B cell (primary cell): ENCODE measurements at regions not wholly inside any gene's neighbourhood (a gene's known extent, or its start where the extent isn't known, plus 50 kb on each side); places are given as distances from the start of the nearest gene placed in this dataset.

Source experiments
- ATAC-seq: fragments of 200-7000 bp; cut with Tn5 transposase; one replicate; pipeline ENCODE4 v1.10.0; 2021; ENCODE audit warnings: low read depth, mild to moderate bottlenecking, moderate number of reproducible peaks, moderate library complexity
- CTCF ChIA-PET: fragments of 350-600 bp; sonication (Branson Sonifier 250); formaldehyde crosslinking; loops from one replicate; lab custom pipeline; 2021; ENCODE audit warnings: antibody characterized with exemption, inconsistent platforms; lab: Charles Lee
- POLR2A ChIA-PET: fragments of 350-600 bp; sonication (Branson Sonifier 250); formaldehyde crosslinking; loops from one replicate; lab custom pipeline; 2021; ENCODE audit warnings: antibody characterized with exemption; lab: Charles Lee
- DNase-seq: peaks from one replicate; pipeline ENCODE4 v3.0.0; 2013
- H2AFZ ChIP-seq: 2 replicates; pipeline ENCODE4 v1.6.1; 2012; ENCODE audit warnings: mild to moderate bottlenecking, low read depth, low read length; ENCODE audit not compliant: insufficient read depth, poor library complexity, severe bottlenecking
- H3K27ac ChIP-seq, 2 donors: 1 replicate in 1 of 2; 2 replicates in 1 of 2; pipeline ENCODE4 v1.5.1; 2012 to 2013; ENCODE audit warnings: low read length in 2 of 2, mild to moderate bottlenecking in 2 of 2, moderate library complexity in 1 of 2
- H3K27me3 ChIP-seq, 4 experiments: fragments of 200-600 bp in 1 of 4; sonication (generic) in 1 of 4; replicated peaks in 1 of 4; 1 replicate in 2 of 4; 2 replicates in 2 of 4; pipeline versions ENCODE4 v1.6.1 to v1.7.0; 2013 to 2016; ENCODE audit warnings: low read length in 3 of 4, mild to moderate bottlenecking in 2 of 4, mixed read lengths in 1 of 4, moderate library complexity in 1 of 4; ENCODE audit not compliant: insufficient read depth in 4 of 4, control insufficient read depth in 3 of 4; ENCODE audit errors: control extremely low read depth in 1 of 4
- H3K36me3 ChIP-seq, 2 experiments: replicated peaks in 1 of 2; 1 replicate in 1 of 2; 2 replicates in 1 of 2; pipeline versions ENCODE4 v1.6.1 to v1.7.1; 2013; ENCODE audit warnings: low read length in 1 of 2; ENCODE audit not compliant: insufficient read depth in 2 of 2, control insufficient read depth in 1 of 2; ENCODE audit errors: control extremely low read depth in 1 of 2, extremely low read depth in 1 of 2
- H3K4me1 ChIP-seq, 2 donors: fragments of 200-600 bp in 1 of 2; sonication (generic) in 1 of 2; 1 replicate in 1 of 2; 2 replicates in 1 of 2; pipeline versions ENCODE4 v1.5.1 to v1.6.1; 2013 to 2017; ENCODE audit warnings: low read length in 2 of 2; ENCODE audit not compliant: control insufficient read depth in 2 of 2, insufficient read depth in 2 of 2
- H3K4me2 ChIP-seq: replicated peaks from 2 replicates; pipeline ENCODE3; 2012; ENCODE audit warnings: mild to moderate bottlenecking, low read depth, low read length; ENCODE audit not compliant: poor library complexity, severe bottlenecking
- H3K4me3 ChIP-seq, 5 experiments: fragments of 200-600 bp in 1 of 5; sonication (generic) in 1 of 5; 1 replicate in 3 of 5; 2 replicates in 2 of 5; pipeline versions ENCODE4 v1.5.1 to v1.7.0; 2011 to 2016; ENCODE audit warnings: low read length in 4 of 5, mild to moderate bottlenecking in 4 of 5, low read depth in 2 of 5, control low read depth in 1 of 5, moderate library complexity in 1 of 5; ENCODE audit not compliant: insufficient read depth in 1 of 5; ENCODE audit errors: control extremely low read depth in 1 of 5, extremely low read depth in 1 of 5
- H3K79me2 ChIP-seq: fragments of 200-600 bp; sonication (generic); one replicate; pipeline ENCODE4 v1.6.0; 2016; ENCODE audit warnings: low read length; ENCODE audit not compliant: control insufficient read depth, insufficient read depth
- H3K9ac ChIP-seq: fragments of 200-600 bp; sonication (generic); 2 replicates; pipeline ENCODE4 v1.6.1; 2017; ENCODE audit warnings: mild to moderate bottlenecking, low read length, moderate library complexity
- H3K9me3 ChIP-seq, 3 donors: one replicate each; pipeline versions ENCODE4 v1.6.1 to v1.7.1; 2013; ENCODE audit warnings: low read length in 2 of 3; ENCODE audit not compliant: control insufficient read depth in 2 of 3, insufficient read depth in 1 of 3; ENCODE audit errors: control extremely low read depth in 1 of 3
- H4K20me1 ChIP-seq: 2 replicates; pipeline ENCODE4 v1.6.0; 2012; ENCODE audit warnings: mild to moderate bottlenecking, low read length; ENCODE audit not compliant: insufficient read depth, control insufficient read depth, poor library complexity, severe bottlenecking
- H3K27ac Mint-ChIP-seq: one replicate; pipeline ENCODE4 v1.8.0; 2021; ENCODE audit warnings: mixed read lengths
- H3K27me3 Mint-ChIP-seq: one replicate; pipeline ENCODE4 v1.8.0; 2021; ENCODE audit warnings: mixed read lengths
- H3K4me1 Mint-ChIP-seq: one replicate; pipeline ENCODE4 v1.8.0; 2021; ENCODE audit warnings: mixed read lengths
- H3K4me3 Mint-ChIP-seq: one replicate; pipeline ENCODE4 v1.8.0; 2021; ENCODE audit warnings: mixed read lengths
- H3K9me3 Mint-ChIP-seq: one replicate; pipeline ENCODE4 v1.8.0; 2022; ENCODE audit warnings: mixed read lengths; ENCODE audit not compliant: insufficient read depth
- EZH2 ChIP-seq: IDR thresholded peaks from 2 replicates; pipeline ENCODE4 v1.6.1; 2012; ENCODE audit warnings: borderline replicate concordance, low read depth, mild to moderate bottlenecking, moderate library complexity, low read length; ENCODE audit not compliant: insufficient read depth, poor library complexity, severe bottlenecking
- WGBS: methylation state at CpG from one replicate; pipeline ENCODE4 v1.1.5; 2013; ENCODE audit warnings: missing lambda C conversion rate; ENCODE audit not compliant: insufficient coverage; 5-methylcytosine and 5-hydroxymethylcytosine counted together
- intact Hi-C: fragments of 100-400 bp; cut with micrococcal nuclease; formaldehyde crosslinking; loops from one replicate; pipeline ENCODE4 v1.10.0; 2022
- TF ChIP-seq, protein P1 (sequence below): fragments of 200-600 bp; IDR thresholded peaks from one replicate; pipeline ENCODE4 v1.8.0; 2022; ENCODE audit warnings: antibody characterized with exemption, mild to moderate bottlenecking

DNA sequence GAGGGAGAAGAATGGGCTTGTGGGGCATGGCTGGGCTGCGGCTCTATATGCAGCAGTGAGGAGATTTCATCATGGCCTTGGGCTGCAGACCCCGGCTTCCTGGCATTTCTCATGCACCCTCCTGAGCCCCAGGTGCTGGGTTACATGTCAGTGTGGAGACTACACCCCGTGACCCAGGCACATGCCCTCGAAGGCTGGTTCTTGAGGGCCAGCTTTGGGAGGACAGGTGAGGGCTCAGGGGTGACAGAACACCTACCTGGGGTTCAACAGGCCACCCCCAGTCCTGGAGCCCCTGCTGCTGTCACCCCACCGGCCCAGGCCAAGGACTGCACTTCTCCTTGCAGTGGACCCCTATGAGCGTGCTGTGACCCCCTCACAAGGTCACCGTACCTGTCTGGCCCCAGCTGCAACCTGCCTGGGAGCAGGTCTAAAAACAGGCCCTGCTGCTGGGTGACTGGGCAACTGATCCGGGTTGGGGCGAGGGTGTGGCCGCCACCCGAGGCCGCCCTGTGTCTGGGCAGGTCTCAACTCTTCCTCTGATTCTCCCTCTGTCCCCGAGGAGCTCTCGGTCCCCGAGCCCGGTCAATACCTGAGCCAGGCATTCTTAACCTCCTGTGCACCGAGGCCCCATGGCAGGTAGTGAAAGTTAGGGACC lies 94.8 kb upstream of the OTOS start:
- Histone ChIP-seq H3K36me3 (no peaks in the 10 kb centered on the region), H3K4me3 (no peak overlapping the region), H3K27ac (no peak overlapping the region), H3K4me2 (no peak overlapping the region), H3K9me3 (peaks cover 0 to 19% (median 0%) of the 10 kb centered on the region in 3 donors), H3K27me3 (peaks cover 0 to 7% (median 0%) of the 10 kb centered on the region in 4 experiments), H2AFZ (no peak overlapping the region), H3K9ac (no peak overlapping the region), H3K4me1 (peaks cover 4 to 14% of the 10 kb centered on the region in 2 donors), H4K20me1 (no peaks in the 10 kb centered on the region), H3K79me2 (no peaks in the 10 kb centered on the region)
- Mint-ChIP-seq H3K27ac (no peak overlapping the region), H3K4me1 (peaks cover 3% of the 10 kb centered on the region), H3K4me3 (no peak overlapping the region), H3K27me3 (peaks cover 12% of the 10 kb centered on the region), H3K9me3 (no peaks in the 10 kb centered on the region)
- TF ChIP-seq EZH2: no peak
- TF ChIP-seq, protein P1, sequence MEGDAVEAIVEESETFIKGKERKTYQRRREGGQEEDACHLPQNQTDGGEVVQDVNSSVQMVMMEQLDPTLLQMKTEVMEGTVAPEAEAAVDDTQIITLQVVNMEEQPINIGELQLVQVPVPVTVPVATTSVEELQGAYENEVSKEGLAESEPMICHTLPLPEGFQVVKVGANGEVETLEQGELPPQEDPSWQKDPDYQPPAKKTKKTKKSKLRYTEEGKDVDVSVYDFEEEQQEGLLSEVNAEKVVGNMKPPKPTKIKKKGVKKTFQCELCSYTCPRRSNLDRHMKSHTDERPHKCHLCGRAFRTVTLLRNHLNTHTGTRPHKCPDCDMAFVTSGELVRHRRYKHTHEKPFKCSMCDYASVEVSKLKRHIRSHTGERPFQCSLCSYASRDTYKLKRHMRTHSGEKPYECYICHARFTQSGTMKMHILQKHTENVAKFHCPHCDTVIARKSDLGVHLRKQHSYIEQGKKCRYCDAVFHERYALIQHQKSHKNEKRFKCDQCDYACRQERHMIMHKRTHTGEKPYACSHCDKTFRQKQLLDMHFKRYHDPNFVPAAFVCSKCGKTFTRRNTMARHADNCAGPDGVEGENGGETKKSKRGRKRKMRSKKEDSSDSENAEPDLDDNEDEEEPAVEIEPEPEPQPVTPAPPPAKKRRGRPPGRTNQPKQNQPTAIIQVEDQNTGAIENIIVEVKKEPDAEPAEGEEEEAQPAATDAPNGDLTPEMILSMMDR: no peak
- WGBS: 93% methylated on average over 15 of the region's 17 CpGs
- CTCF ChIA-PET: no interaction called here
- ATAC-seq (no peak), DNase-seq (no peak)
- POLR2A ChIA-PET: no interaction called here
- intact Hi-C loops: no loop called here

DNA sequence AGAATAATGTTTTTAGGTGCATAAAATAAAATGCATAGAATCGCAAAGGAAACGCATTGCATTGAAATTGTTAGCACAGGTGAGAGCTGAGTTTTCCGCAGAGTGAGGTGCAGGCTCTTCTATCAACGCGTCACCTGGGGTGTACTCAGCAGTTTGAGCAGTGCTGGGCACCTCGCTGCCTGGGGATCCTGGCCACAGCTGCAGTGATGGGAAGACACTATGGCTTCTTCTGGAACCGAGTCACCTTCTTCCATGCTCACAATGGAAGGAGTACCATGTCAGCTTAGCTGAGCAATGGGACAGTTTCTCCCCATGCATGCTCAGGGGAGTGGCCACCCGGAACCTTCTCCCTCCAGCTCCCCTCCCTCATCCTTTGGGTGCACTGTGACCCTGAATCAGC lies 95.4 kb upstream of the OTOS start:
- 92% methylated on average over 8 of the region's 8 CpGs for WGBS
- DNase-seq (no peak), ATAC-seq (no peak)
- ChIA-PET CTCF (no interaction called here), POLR2A (no interaction called here)
- no peaks in the 10 kb centered on the region for H4K20me1 ChIP-seq
- no peak overlapping the region for H3K4me3 ChIP-seq
- intact Hi-C loops: no loop called here
- H3K27ac ChIP-seq: no peak overlapping the region
- Mint-ChIP-seq H3K27ac (no peak overlapping the region), H3K9me3 (no peaks in the 10 kb centered on the region), H3K4me3 (no peak overlapping the region), H3K27me3 (peaks cover 12% of the 10 kb centered on the region), H3K4me1 (peaks cover 1% of the 10 kb centered on the region)
- no peaks in the 10 kb centered on the region for H3K36me3 ChIP-seq
- no peak overlapping the region for H3K9ac ChIP-seq
- H3K9me3 ChIP-seq: peaks cover 0 to 14% (median 0%) of the 10 kb centered on the region in 3 donors
- H3K79me2 ChIP-seq: no peaks in the 10 kb centered on the region
- peaks cover 0 to 7% (median 0%) of the 10 kb centered on the region in 4 experiments for H3K27me3 ChIP-seq
- TF ChIP-seq, protein P1: no peak
- no peak for TF ChIP-seq EZH2
- H2AFZ ChIP-seq: no peak overlapping the region
- H3K4me2 ChIP-seq: no peak overlapping the region
- H3K4me1 ChIP-seq: peaks cover 4 to 12% of the 10 kb centered on the region in 2 donors
